Neural cell (in vitro differentiated cells): ENCODE measurements at regions not wholly inside any gene's neighbourhood (a gene's known extent, or its start where the extent isn't known, plus 50 kb on each side); places are given as distances from the start of the nearest gene placed in this dataset.

Source experiments
- H2AFZ ChIP-seq: fragments of 200-600, 300-800 bp; sonication (generic), shearing (Covaris generic); 2 replicates; pipeline ENCODE4 v1.6.0; 2014; ENCODE audit warnings: low read depth, mild to moderate bottlenecking, antibody characterized with exemption, low read length, moderate library complexity
- H3F3A ChIP-seq: fragments of 200-600 bp; shearing (Covaris generic); 2 replicates; pipeline ENCODE4 v1.6.1; 2016; ENCODE audit warnings: mild to moderate bottlenecking, moderate library complexity, mixed read lengths, antibody characterized with exemption, low read length; ENCODE audit not compliant: insufficient read depth, poor library complexity, severe bottlenecking
- H3K27ac ChIP-seq: fragments of 200-600, 300-800 bp; sonication (generic), shearing (Covaris generic); 2 replicates; pipeline ENCODE4 v1.5.1; 2014; ENCODE audit warnings: mild to moderate bottlenecking, low read length, moderate library complexity
- H3K27me3 ChIP-seq: fragments of 300-800, 200-600 bp; sonication (generic), shearing (Covaris generic); 2 replicates; pipeline ENCODE4 v1.6.0; 2014; ENCODE audit warnings: mild to moderate bottlenecking, low read depth, low read length, moderate library complexity; ENCODE audit not compliant: insufficient read depth
- H3K36me3 ChIP-seq: fragments of 300-800, 200-600 bp; sonication (generic), shearing (Covaris generic); 2 replicates; pipeline ENCODE4 v1.5.1; 2014; ENCODE audit warnings: mild to moderate bottlenecking, antibody characterized with exemption, low read length, moderate library complexity; ENCODE audit not compliant: insufficient read depth
- H3K4me2 ChIP-seq: fragments of 300-800, 200-600 bp; sonication (generic), shearing (Covaris generic); 2 replicates; pipeline ENCODE4 v1.6.0; 2014; ENCODE audit warnings: mild to moderate bottlenecking, low read length
- H3K4me3 ChIP-seq: fragments of 300-800, 200-600 bp; sonication (generic), shearing (Covaris generic); 2 replicates; pipeline ENCODE4 v1.5.1; 2014; ENCODE audit warnings: mild to moderate bottlenecking, low read length, moderate library complexity
- H3K79me2 ChIP-seq: fragments of 200-600 bp; shearing (Covaris generic); replicated peaks from 2 replicates; pipeline ENCODE4 v1.6.0; 2014; ENCODE audit warnings: mild to moderate bottlenecking, low read length, moderate library complexity; ENCODE audit not compliant: insufficient read depth
- H3K9ac ChIP-seq: fragments of 300-800, 200-600 bp; sonication (generic), shearing (Covaris generic); 2 replicates; pipeline ENCODE4 v1.6.1; 2016; ENCODE audit warnings: mild to moderate bottlenecking, low read length, mixed read lengths
- H3K9me2 ChIP-seq: fragments of 200-600 bp; shearing (Covaris generic); 2 replicates; pipeline ENCODE4 v1.6.1; 2016; ENCODE audit warnings: mild to moderate bottlenecking, low read length, mixed read lengths; ENCODE audit not compliant: insufficient read depth
- H3K9me3 ChIP-seq: fragments of 200-600, 300-800 bp; sonication (generic), shearing (Covaris generic); 2 replicates; pipeline ENCODE4 v1.6.1; 2016; ENCODE audit warnings: mild to moderate bottlenecking, mixed run types, low read length, moderate library complexity, mixed read lengths
- H4K20me1 ChIP-seq: fragments of 200-600 bp; shearing (Covaris generic); 2 replicates; pipeline ENCODE4 v1.6.1; 2016; ENCODE audit warnings: mild to moderate bottlenecking, mixed run types; ENCODE audit not compliant: insufficient read depth
- EP300 ChIP-seq: fragments of 450-650 bp; conservative IDR thresholded peaks from 2 replicates; pipeline ENCODE4 v1.6.1; 2014; ENCODE audit warnings: antibody characterized with exemption, mild to moderate bottlenecking, moderate library complexity; ENCODE audit not compliant: poor library complexity, severe bottlenecking
- EZH2 ChIP-seq: fragments of 200-600, 300-800 bp; shearing (Covaris generic), sonication (generic); IDR thresholded peaks from 2 replicates; pipeline ENCODE4 v1.6.1; 2014; ENCODE audit warnings: antibody characterized with exemption, low read length, borderline replicate concordance, mild to moderate bottlenecking; ENCODE audit not compliant: insufficient read depth, poor library complexity, severe bottlenecking
- MXI1 ChIP-seq: fragments of 450-650 bp; conservative IDR thresholded peaks from 2 replicates; pipeline ENCODE4 v1.6.1; 2014; ENCODE audit warnings: antibody characterized with exemption, mild to moderate bottlenecking; ENCODE audit not compliant: poor library complexity, severe bottlenecking
- POLR2AphosphoS5 ChIP-seq: IDR thresholded peaks from 2 replicates; pipeline ENCODE4 v1.6.1; 2012
- RAD21 ChIP-seq: fragments of 450-650 bp; conservative IDR thresholded peaks from 2 replicates; pipeline ENCODE4 v1.6.1; 2014; ENCODE audit warnings: antibody characterized with exemption, mild to moderate bottlenecking, moderate library complexity
- SMC3 ChIP-seq: fragments of 450-650 bp; conservative IDR thresholded peaks from 2 replicates; pipeline ENCODE4 v1.6.1; 2014; ENCODE audit warnings: antibody characterized with exemption, mild to moderate bottlenecking, moderate library complexity; ENCODE audit not compliant: poor library complexity
- TAF1 ChIP-seq: IDR thresholded peaks from 2 replicates; pipeline ENCODE4 v1.6.1; 2012; ENCODE audit warnings: low read depth
- TF ChIP-seq, protein P1 (sequence below): IDR thresholded peaks from 2 replicates; pipeline ENCODE4 v1.6.1; 2012; ENCODE audit warnings: borderline replicate concordance
- TF ChIP-seq, protein P2 (sequence below): fragments of 450-650 bp; IDR thresholded peaks from 2 replicates; pipeline ENCODE4 v1.5.1; 2014; ENCODE audit warnings: antibody characterized with exemption, mild to moderate bottlenecking, moderate library complexity; ENCODE audit not compliant: poor library complexity, severe bottlenecking

DNA sequence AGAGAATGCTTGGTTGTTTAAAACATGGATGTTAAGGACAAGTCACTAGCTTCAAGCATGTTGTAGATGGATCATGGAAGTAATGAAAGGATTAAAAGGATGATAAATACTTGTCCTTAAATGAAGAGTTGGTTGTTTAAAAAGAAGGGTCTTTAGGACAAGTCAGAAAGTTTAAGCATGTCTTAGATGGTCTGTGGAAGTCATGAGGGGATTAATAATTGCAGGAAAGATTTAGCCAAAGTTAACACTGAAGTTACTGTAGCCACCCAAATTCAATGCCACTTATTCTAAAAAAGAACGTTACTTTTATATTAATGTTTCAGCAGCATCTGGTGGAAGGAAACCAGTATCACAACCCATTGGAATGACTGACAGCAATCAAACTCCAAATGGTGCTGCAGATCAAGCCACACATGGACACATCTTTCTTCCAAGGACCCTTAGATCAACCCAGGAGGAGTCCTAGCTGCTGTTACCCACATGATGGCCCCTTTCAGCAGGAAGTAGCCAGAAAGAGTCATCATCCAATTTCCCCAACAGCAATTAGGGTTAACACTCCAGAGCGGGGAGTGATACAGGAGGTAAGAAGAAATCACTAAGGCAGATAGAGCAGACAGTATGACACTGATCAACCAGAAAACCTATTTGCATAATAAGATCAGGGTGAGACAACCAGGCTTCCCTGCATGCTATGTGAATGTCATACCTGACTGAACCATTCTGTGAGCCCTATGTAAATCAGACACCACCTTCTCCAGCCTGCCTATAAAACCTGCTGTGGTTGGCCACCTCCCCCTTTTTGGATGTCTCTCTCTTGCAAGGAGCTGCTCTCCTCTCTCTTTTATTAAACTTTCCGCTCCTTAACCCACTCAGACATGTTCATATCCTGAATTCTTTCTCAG lies 88.4 kb upstream of the GNAZ start:
- TF ChIP-seq, protein P1, sequence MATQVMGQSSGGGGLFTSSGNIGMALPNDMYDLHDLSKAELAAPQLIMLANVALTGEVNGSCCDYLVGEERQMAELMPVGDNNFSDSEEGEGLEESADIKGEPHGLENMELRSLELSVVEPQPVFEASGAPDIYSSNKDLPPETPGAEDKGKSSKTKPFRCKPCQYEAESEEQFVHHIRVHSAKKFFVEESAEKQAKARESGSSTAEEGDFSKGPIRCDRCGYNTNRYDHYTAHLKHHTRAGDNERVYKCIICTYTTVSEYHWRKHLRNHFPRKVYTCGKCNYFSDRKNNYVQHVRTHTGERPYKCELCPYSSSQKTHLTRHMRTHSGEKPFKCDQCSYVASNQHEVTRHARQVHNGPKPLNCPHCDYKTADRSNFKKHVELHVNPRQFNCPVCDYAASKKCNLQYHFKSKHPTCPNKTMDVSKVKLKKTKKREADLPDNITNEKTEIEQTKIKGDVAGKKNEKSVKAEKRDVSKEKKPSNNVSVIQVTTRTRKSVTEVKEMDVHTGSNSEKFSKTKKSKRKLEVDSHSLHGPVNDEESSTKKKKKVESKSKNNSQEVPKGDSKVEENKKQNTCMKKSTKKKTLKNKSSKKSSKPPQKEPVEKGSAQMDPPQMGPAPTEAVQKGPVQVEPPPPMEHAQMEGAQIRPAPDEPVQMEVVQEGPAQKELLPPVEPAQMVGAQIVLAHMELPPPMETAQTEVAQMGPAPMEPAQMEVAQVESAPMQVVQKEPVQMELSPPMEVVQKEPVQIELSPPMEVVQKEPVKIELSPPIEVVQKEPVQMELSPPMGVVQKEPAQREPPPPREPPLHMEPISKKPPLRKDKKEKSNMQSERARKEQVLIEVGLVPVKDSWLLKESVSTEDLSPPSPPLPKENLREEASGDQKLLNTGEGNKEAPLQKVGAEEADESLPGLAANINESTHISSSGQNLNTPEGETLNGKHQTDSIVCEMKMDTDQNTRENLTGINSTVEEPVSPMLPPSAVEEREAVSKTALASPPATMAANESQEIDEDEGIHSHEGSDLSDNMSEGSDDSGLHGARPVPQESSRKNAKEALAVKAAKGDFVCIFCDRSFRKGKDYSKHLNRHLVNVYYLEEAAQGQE = no peak
- no peak for TF ChIP-seq EP300
- TF ChIP-seq, protein P2, sequence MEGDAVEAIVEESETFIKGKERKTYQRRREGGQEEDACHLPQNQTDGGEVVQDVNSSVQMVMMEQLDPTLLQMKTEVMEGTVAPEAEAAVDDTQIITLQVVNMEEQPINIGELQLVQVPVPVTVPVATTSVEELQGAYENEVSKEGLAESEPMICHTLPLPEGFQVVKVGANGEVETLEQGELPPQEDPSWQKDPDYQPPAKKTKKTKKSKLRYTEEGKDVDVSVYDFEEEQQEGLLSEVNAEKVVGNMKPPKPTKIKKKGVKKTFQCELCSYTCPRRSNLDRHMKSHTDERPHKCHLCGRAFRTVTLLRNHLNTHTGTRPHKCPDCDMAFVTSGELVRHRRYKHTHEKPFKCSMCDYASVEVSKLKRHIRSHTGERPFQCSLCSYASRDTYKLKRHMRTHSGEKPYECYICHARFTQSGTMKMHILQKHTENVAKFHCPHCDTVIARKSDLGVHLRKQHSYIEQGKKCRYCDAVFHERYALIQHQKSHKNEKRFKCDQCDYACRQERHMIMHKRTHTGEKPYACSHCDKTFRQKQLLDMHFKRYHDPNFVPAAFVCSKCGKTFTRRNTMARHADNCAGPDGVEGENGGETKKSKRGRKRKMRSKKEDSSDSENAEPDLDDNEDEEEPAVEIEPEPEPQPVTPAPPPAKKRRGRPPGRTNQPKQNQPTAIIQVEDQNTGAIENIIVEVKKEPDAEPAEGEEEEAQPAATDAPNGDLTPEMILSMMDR = no peak
- TF ChIP-seq MXI1 = no peak
- no peak for TF ChIP-seq POLR2AphosphoS5
- TF ChIP-seq EZH2 = no peak
- no peak for TF ChIP-seq TAF1
- TF ChIP-seq SMC3 = no peak
- TF ChIP-seq RAD21 = no peak
- H4K20me1 ChIP-seq = no peaks in the 10 kb centered on the region
- H3K27ac ChIP-seq = no peak overlapping the region

DNA sequence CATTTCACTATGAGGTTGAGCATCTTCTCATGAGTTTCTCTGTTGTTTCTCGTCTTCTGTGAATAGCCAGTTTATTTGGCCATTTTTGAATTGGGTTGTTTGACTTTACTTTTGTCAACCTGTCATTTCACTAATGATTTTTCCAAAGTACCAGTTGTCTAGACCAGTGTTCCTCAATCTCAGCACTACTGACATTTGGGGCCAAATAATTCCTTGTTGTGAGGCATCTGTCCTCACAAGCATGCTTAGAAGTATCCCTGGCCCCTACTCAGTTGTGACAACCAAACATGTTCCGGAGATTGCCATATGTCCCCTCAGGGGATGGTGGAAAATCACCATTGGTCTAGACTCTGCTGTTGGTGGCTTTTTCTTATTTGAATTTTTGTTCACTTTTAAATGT lies 87.7 kb upstream of the GNAZ start:
- no peak overlapping the region for H3K4me3 ChIP-seq
- H2AFZ ChIP-seq = no peak overlapping the region
- no peaks in the 10 kb centered on the region for H3K9me2 ChIP-seq
- H3K9me3 ChIP-seq = peaks cover 17% of the 10 kb centered on the region
- no peak overlapping the region for H3K4me2 ChIP-seq
- H3K9ac ChIP-seq = no peak overlapping the region
- no peaks in the 10 kb centered on the region for H3F3A ChIP-seq
- H3K27me3 ChIP-seq = no peaks in the 10 kb centered on the region
- H3K79me2 ChIP-seq = no peaks in the 10 kb centered on the region
- TF ChIP-seq, protein P1 = no peak
- TF ChIP-seq EP300 (no peak), TAF1 (no peak), MXI1 (no peak), RAD21 (no peak), EZH2 (no peak), SMC3 (no peak)
- H4K20me1 ChIP-seq = no peaks in the 10 kb centered on the region
- H3K36me3 ChIP-seq = no peaks in the 10 kb centered on the region
- no peak overlapping the region for H3K27ac ChIP-seq

More for the DNA sequence above, 88.4 kb upstream of the GNAZ start:
- no peaks in the 10 kb centered on the region for H3F3A ChIP-seq
- no peak overlapping the region for H3K4me2 ChIP-seq
- no peaks in the 10 kb centered on the region for H3K79me2 ChIP-seq
- no peak overlapping the region for H3K4me3 ChIP-seq
- H3K9me2 ChIP-seq = no peaks in the 10 kb centered on the region
- no peaks in the 10 kb centered on the region for H3K36me3 ChIP-seq
- H3K9ac ChIP-seq = no peak overlapping the region
- no peaks in the 10 kb centered on the region for H3K27me3 ChIP-seq
- peaks cover 17% of the 10 kb centered on the region for H3K9me3 ChIP-seq
- H2AFZ ChIP-seq = no peak overlapping the region
